HK-2 (cell line): ENCODE measurements at regions not wholly inside any gene's neighbourhood (a gene's known extent, or its start where the extent isn't known, plus 50 kb on each side); places are given as distances from the start of the nearest gene placed in this dataset.
"Not testable (repeated sequence)": the region's sequence is repeated elsewhere in the genome, so short reads cannot be mapped to it uniquely, and the experiment has no call there.

Source experiments
- DNase-seq: peaks from one replicate; pipeline ENCODE4 v3.0.0-alpha.2; 2018; ENCODE audit not compliant: unreplicated experiment

- no peak for DNase-seq
These were observed 153.2 kb upstream of the THBS2 start for GRCh38 chr6:169406804-169407203.

DNA sequence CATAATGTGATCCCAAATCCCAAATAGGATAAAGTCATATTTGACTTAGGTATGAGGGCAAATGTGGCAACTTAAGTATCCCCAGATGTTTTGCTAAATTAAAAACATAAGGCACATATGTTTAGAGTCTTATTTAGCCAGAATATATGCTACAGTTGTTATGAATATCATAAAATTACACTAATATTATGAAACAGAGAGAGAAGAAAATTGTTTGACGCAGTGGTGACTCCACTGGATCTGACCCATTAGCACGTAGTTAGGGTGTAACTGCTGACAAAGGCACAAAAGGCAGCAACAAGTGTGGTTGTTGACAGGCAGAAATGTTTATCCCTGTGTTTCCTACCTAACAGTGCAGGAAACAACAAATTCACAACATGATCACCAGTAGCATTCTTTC, 152.4 kb upstream of the THBS2 start:
- DNase-seq, result no peak

- no peak for DNase-seq
These were observed 151.2 kb upstream of the THBS2 start for GRCh38 chr6:169404828-169405227.

GRCh38 chr6:169398342-169399105, 144.9 kb upstream of the THBS2 start:
- DNase-seq, result no peak

- no peak for DNase-seq
These were observed 144.0 kb upstream of the THBS2 start for GRCh38 chr6:169397684-169398083.

GRCh38 chr6:169396554-169397163, 143.0 kb upstream of the THBS2 start:
- no peak for DNase-seq

DNA sequence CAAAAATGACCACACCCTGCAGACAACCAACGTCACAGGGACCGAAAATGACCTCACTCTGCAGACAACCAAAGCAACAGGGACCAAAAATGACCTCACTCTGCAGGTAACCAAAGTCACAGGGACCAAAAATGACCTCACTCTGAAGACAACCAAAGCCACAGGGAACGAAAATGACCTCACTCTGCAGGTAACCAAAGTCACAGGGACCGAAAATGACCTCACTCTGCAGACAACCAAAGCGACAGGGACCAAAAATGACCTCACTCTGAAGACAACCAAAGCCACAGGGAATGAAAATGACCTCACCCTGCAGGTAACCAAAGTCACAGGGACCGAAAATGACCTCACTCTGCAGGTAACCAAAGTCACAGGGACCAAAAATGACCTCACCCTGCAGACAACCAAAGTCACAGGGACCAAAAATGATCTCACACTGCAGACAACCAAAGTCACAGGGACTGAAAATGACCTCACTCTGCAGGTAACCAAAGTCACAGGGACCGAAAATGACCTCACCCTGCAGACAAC, 142.4 kb upstream of the THBS2 start:
- not testable (repeated sequence) for DNase-seq

- no peak for DNase-seq
These were observed 141.6 kb upstream of the THBS2 start for GRCh38 chr6:169395080-169395805.

DNA sequence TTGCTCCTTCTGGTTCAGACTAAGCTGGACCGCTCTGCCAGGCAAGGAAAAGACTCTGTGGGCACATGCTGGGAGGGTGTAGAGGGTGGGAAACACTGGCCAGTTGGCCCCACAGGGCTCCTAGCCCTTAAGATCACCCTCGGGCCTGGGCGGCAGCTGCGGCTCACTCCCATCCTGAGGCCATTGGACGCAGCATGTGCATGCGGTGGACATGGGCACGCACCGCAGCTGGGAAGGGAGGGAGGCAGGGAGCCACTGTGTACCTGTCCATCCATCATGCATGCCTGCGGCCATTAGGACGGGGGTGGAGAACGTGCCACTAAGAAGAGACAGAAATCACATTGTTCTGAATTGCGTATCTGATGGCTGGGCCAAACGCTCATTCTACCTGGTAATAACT, 140.1 kb upstream of the THBS2 start:
- DNase-seq, result no peak

GRCh38 chr6:169391473-169392071, 137.9 kb upstream of the THBS2 start:
- no peak for DNase-seq

DNA sequence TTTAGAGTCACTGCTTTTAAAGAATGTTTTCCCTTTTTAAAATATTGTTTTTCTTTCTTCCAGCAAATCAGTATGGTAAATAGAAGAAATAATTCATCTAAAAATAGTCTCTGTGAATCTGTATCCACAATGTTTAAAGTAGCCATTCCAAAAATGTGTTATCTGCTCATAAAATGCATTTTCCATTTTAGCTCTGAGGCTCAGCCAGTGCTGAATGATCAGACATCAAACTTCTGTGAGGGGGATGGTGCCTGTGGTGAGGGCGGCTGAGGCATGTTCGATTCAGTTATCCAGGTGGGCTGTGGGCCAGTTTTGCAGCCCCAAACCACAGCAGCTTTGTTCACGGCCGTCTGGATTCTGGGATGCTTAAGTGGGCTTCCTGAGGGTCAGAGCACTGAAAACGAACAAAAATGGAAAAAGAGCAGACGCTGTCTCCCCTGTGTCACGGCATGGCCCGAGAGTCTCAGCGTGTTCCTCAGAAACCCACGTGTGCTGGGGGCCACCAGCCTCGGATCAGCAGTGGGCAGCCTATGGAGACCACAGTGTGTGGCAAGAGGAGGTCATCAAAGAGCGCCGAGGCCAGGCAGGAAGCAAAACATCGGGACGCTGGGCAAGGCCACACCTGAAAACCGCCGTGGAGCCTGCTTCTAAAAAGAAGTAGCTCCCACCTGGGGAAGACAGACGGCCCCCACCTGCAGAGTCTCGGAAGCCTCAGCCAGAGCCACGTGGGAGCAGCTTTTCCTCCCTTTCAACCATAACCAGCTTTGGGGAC, 134.9 kb upstream of the THBS2 start:
- no peak for DNase-seq

- DNase-seq, result no peak
These were observed 134.2 kb upstream of the THBS2 start for GRCh38 chr6:169387809-169388383.

DNA sequence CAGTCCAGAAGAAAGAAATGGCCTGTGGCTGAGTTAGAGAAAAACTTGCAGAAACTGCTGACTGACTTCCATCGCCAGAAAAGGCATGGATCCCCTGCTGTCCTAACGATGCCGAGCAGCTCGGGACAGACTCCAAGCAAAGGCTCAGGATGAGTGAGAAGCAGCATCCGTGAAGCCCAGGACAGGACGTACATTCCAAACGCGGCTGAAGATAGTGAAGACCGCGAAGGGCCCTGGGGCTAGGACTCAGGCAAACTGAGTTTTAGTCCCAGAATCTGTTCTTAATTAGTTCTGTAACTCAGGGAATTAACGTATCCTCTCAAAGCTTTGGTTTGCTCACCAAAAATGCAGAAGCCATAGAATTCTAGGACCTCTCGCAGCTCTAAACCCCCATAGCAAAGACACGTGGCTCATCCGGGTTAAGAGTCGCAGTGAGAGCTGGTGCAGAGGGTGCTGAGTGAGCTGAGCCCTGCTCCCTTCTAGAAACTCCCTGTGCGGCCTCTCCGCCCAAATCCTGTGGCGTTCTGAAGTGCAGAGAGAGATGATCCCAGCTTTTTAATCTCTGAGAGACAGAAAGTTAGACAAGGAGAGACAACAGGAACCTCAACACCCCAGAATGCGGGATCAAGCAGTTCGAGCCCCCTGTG, 132.9 kb upstream of the THBS2 start:
- no peak for DNase-seq

GRCh38 chr6:169385237-169385880, 131.7 kb upstream of the THBS2 start:
- no peak for DNase-seq

GRCh38 chr6:169384291-169384690, 130.6 kb upstream of the THBS2 start:
- no peak for DNase-seq

DNA sequence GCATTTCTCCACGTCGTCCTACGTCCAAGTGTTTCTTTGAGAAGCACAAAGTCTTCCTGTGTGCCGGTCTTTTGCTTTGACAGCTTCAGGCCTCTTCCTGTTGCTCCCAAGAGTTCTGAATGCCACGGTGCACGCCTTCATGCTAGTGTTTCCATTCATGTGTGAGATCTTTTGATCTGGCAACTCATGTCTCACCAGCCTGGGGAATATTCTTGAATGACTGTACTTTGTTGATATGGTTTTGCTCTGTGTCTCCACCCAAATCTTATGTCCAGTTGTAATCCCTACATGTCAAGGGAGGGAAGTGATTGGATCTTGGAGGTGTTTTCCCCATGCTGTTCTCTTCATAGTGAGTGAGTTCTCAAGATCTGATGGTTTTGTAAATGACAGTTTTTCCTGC, 129.6 kb upstream of the THBS2 start:
- DNase-seq, result no peak

DNA sequence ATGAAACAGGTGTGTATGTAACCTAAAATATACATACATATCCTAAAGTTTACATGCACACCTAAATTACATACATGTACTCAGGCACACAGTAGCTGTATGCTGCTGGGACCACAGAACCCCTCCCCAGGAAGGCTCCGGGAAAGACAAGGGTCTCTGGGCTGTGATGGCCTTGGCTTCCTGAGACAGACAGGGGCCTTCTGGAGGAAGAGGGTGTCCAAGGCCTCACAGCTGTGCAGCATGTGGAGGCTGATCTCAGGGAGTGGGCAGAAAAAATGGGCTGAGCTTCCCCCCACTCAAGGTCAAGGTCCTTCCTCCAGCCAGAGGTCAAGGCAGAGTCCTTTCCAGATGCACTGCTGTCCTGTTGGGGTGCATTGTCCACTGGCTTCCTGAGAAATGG, 129.1 kb upstream of the THBS2 start:
- DNase-seq, result no peak

DNA sequence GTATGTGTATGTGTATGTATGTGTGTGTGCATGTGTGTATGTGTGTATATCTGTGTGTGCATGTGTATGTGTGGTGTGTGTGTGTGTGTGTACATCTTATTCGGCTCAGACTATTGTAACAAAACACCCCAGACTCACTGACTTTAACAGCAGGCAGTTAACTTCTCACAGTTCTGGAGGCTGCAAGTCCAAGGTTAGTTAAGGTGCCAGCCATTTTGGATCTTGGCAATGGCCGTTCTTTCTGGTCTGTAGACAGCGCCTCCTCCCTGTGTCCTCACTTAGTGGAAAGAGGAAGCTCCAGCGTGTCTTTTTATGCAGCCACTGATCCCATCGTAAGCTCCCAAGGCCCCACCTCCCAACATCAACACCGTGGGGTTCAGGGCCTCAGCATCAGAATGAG, 128.3 kb upstream of the THBS2 start:
- no peak for DNase-seq

- DNase-seq, result no peak
These were observed 126.8 kb upstream of the THBS2 start for GRCh38 chr6:169380493-169380892.

- no peak for DNase-seq
These were observed 125.9 kb upstream of the THBS2 start for GRCh38 chr6:169379495-169380070.
